ENCODE measurements at regions not wholly inside any gene's neighbourhood (a gene's known extent, or its start where the extent isn't known, plus 50 kb on each side); places are given as distances from the start of the nearest gene placed in this dataset.

DNA sequence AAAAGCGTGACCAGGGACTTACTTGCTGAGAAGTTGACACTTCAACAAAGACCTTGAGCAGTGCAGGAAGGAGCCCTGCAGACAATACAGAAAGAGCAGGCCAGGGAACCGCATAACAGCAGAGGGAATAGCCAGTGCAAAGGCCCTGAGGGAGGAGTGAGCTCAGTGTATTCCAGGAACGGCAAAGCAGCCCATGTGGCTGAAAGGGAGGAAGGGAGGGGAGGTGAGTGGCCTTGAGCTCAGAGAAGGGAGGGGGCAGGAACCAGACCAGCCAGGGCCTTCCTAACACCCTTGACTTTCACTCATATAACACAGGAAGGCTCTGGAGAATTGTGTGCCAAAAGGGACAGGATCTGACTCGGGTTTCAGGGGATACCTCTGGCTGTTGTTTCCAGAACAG is 112.2 kb downstream of the BCOR start:
- Histone ChIP-seq H3K9me2 (replicated peaks; ENCODE audit: control insufficient read depth, low read length) (no peaks in the 10 kb centered on the region), H3K4me1 (ENCODE audit: control insufficient read depth, low read length) (no peaks in the 10 kb centered on the region), H4K20me1 (ENCODE audit: control insufficient read depth, insufficient read depth, low read depth, low read length) (no peaks in the 10 kb centered on the region), H3K9me3 (ENCODE audit: control insufficient read depth, insufficient read depth, low read length) (no peaks in the 10 kb centered on the region), H3F3A (ENCODE audit: control insufficient read depth, insufficient read depth) (no peaks in the 10 kb centered on the region), H3K27me3 (ENCODE audit: control insufficient read depth, low read length) (no peaks in the 10 kb centered on the region), H3K79me2 (ENCODE audit: control insufficient read depth, low read length) (no peaks in the 10 kb centered on the region), H3K4me2 (ENCODE audit: low read length) (no peak overlapping the region), H3K36me3 (ENCODE audit: control insufficient read depth, low read length) (no peaks in the 10 kb centered on the region), H3K4me3 (ENCODE audit: low read length) (no peak overlapping the region), H3K27ac (ENCODE audit: low read depth, low read length) (no peak overlapping the region)
- TF ChIP-seq, protein P1, sequence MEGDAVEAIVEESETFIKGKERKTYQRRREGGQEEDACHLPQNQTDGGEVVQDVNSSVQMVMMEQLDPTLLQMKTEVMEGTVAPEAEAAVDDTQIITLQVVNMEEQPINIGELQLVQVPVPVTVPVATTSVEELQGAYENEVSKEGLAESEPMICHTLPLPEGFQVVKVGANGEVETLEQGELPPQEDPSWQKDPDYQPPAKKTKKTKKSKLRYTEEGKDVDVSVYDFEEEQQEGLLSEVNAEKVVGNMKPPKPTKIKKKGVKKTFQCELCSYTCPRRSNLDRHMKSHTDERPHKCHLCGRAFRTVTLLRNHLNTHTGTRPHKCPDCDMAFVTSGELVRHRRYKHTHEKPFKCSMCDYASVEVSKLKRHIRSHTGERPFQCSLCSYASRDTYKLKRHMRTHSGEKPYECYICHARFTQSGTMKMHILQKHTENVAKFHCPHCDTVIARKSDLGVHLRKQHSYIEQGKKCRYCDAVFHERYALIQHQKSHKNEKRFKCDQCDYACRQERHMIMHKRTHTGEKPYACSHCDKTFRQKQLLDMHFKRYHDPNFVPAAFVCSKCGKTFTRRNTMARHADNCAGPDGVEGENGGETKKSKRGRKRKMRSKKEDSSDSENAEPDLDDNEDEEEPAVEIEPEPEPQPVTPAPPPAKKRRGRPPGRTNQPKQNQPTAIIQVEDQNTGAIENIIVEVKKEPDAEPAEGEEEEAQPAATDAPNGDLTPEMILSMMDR (IDR thresholded peaks at IDR 0.05; ENCODE audit: low read depth, low read length, poor library complexity, severe bottlenecking) = no peak
- TF ChIP-seq EZH2phosphoT487 (IDR thresholded peaks at IDR 0.05; ENCODE audit: borderline replicate concordance, low read length) = no peak

DNA sequence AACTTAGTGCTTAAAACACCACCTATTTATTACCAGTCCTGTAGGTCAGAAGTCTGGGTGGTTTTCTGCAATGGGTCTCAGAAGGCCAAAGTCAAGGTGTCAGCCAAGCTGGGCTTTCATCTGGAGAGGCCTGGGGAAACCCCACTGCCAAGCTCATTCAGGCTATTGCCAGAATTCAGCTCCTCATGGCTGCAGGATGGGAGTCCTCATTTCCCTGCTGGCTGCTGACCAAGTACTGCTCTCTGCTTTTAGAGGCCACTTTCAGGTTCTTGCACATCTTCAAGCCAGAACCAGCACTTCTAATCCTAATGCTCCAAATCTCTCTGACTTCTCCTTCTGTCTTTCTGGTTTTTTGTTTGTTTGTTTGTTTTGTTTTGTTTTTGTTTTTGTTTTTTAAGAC is 109.3 kb downstream of the BCOR start:
- H3K4me2 ChIP-seq (ENCODE audit: low read length) = no peak overlapping the region
- no peak overlapping the region for H3K4me3 ChIP-seq (ENCODE audit: low read length)
- no peaks in the 10 kb centered on the region for H3F3A ChIP-seq (ENCODE audit: control insufficient read depth, insufficient read depth)
- TF ChIP-seq, protein P1 (IDR thresholded peaks at IDR 0.05; ENCODE audit: low read depth, low read length, poor library complexity, severe bottlenecking) = no peak
- no peak for TF ChIP-seq EZH2phosphoT487 (IDR thresholded peaks at IDR 0.05; ENCODE audit: borderline replicate concordance, low read length)
- no peaks in the 10 kb centered on the region for H3K9me2 ChIP-seq (replicated peaks; ENCODE audit: control insufficient read depth, low read length)
- no peaks in the 10 kb centered on the region for H3K9me3 ChIP-seq (ENCODE audit: control insufficient read depth, insufficient read depth, low read length)
- H3K27ac ChIP-seq (ENCODE audit: low read depth, low read length) = no peak overlapping the region
- no peaks in the 10 kb centered on the region for H3K27me3 ChIP-seq (ENCODE audit: control insufficient read depth, low read length)
- no peaks in the 10 kb centered on the region for H3K36me3 ChIP-seq (ENCODE audit: control insufficient read depth, low read length)
- no peaks in the 10 kb centered on the region for H3K4me1 ChIP-seq (ENCODE audit: control insufficient read depth, low read length)
- H4K20me1 ChIP-seq (ENCODE audit: control insufficient read depth, insufficient read depth, low read depth, low read length) = no peaks in the 10 kb centered on the region
- H3K79me2 ChIP-seq (ENCODE audit: control insufficient read depth, low read length) = no peaks in the 10 kb centered on the region

DNA sequence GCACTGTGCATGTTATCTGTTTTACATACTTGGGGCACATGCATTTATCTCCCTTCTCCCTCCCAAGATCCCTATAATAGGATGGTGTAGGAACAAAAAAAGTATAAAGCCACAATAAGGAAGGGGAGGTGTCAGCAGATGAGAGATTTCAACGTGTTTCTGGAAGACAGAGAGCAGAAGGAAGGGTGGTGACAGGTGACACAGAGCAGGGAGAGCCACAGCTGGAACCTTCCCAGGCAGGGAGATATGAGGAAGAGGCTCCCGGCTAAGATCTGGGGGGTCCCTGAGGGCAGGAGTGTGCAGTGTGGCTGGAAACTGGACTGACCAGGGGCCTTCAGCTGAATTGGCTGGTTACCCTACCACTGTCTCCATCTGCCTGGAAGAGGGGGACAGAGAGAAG is 107.4 kb downstream of the BCOR start:
- Histone ChIP-seq H3K36me3 (ENCODE audit: control insufficient read depth, low read length) (no peaks in the 10 kb centered on the region), H3K4me1 (ENCODE audit: control insufficient read depth, low read length) (no peaks in the 10 kb centered on the region), H3K9me2 (replicated peaks; ENCODE audit: control insufficient read depth, low read length) (no peaks in the 10 kb centered on the region), H4K20me1 (ENCODE audit: control insufficient read depth, insufficient read depth, low read depth, low read length) (no peaks in the 10 kb centered on the region), H3K4me3 (ENCODE audit: low read length) (no peak overlapping the region), H3K9me3 (ENCODE audit: control insufficient read depth, insufficient read depth, low read length) (no peaks in the 10 kb centered on the region), H3F3A (ENCODE audit: control insufficient read depth, insufficient read depth) (no peaks in the 10 kb centered on the region), H3K79me2 (ENCODE audit: control insufficient read depth, low read length) (no peaks in the 10 kb centered on the region), H3K27me3 (ENCODE audit: control insufficient read depth, low read length) (no peaks in the 10 kb centered on the region), H3K4me2 (ENCODE audit: low read length) (no peak overlapping the region), H3K27ac (ENCODE audit: low read depth, low read length) (no peak overlapping the region)
- TF ChIP-seq, protein P1 (IDR thresholded peaks at IDR 0.05; ENCODE audit: low read depth, low read length, poor library complexity, severe bottlenecking) = no peak
- no peak for TF ChIP-seq EZH2phosphoT487 (IDR thresholded peaks at IDR 0.05; ENCODE audit: borderline replicate concordance, low read length)

DNA sequence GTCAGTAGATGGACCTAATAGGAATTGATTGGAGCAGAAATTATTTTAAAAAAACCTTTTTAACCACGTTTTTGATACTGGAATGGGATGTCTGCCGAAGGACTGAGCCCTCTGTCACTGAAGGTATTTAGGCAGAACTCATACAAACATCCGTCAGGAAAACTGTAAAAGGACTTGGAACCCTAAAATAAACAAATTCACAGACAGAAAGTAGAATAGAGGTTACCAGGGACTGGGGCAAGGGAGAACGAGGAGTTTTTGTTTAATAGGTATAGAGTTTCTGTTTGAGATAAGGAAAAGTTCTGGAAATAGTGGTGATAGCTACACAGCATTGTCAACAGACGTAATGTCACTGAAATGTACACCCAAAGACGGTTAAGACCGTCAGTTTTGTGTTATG is 105.5 kb downstream of the BCOR start:
- H3K9me3 ChIP-seq (ENCODE audit: control insufficient read depth, insufficient read depth, low read length) = no peaks in the 10 kb centered on the region
- no peaks in the 10 kb centered on the region for H3K4me1 ChIP-seq (ENCODE audit: control insufficient read depth, low read length)
- no peak overlapping the region for H3K27ac ChIP-seq (ENCODE audit: low read depth, low read length)
- TF ChIP-seq, protein P1 (IDR thresholded peaks at IDR 0.05; ENCODE audit: low read depth, low read length, poor library complexity, severe bottlenecking) = no peak
- TF ChIP-seq EZH2phosphoT487 (IDR thresholded peaks at IDR 0.05; ENCODE audit: borderline replicate concordance, low read length) = no peak
- no peak overlapping the region for H3K4me2 ChIP-seq (ENCODE audit: low read length)
- no peak overlapping the region for H3K4me3 ChIP-seq (ENCODE audit: low read length)
- no peaks in the 10 kb centered on the region for H3K36me3 ChIP-seq (ENCODE audit: control insufficient read depth, low read length)
- no peaks in the 10 kb centered on the region for H3F3A ChIP-seq (ENCODE audit: control insufficient read depth, insufficient read depth)
- H4K20me1 ChIP-seq (ENCODE audit: control insufficient read depth, insufficient read depth, low read depth, low read length) = no peaks in the 10 kb centered on the region
- H3K27me3 ChIP-seq (ENCODE audit: control insufficient read depth, low read length) = no peaks in the 10 kb centered on the region
- no peaks in the 10 kb centered on the region for H3K79me2 ChIP-seq (ENCODE audit: control insufficient read depth, low read length)
- no peaks in the 10 kb centered on the region for H3K9me2 ChIP-seq (replicated peaks; ENCODE audit: control insufficient read depth, low read length)

Data from DOHH2 (cell line).